ENCODE measurements at regions not wholly inside any gene's neighbourhood (a gene's known extent, or its start where the extent isn't known, plus 50 kb on each side); places are given as distances from the start of the nearest gene placed in this dataset.
"Not testable (repeated sequence)": the region's sequence is repeated elsewhere in the genome, so short reads cannot be mapped to it uniquely, and the experiment has no call there.

DNA sequence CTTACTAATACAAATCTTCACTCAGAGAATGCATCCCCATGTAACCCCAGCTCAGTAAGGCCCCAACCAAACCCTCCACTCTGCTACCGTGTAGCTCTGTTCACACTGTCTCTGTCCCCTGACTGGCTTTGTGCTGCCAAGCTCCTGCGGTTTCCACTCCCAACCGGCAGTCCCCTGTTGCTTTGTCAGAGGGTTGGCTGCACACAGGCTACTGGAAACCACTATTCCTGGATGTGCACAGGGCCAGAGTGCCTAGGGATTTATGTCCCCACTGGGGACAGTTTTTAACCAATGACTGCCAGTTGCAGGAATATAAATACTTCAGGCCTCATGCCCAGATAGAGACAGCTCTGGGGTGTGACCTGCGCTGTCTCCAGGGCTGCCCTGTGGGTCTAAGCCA lies 157.1 kb upstream of the C16orf82 start:
- DNase-seq = no peak

DNA sequence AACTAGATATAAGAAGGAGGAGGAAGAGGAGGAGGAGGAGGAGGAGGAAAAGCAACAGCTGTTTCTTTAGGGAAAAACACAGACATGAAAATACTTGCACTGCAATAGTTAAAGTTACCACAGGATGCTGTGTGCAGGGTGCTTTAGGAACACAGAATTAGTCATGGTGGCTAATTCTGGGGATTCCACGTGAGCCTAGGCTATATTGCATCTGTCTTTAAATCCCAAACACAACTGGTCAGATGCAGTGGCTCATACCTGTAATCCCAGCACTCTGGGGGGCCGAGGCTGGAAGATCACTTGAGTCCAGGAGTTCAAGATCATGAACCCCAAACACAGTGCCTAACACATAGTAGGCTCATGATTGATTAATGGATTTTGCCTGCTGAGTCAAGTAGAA lies 155.3 kb upstream of the C16orf82 start:
- no peak for DNase-seq

DNA sequence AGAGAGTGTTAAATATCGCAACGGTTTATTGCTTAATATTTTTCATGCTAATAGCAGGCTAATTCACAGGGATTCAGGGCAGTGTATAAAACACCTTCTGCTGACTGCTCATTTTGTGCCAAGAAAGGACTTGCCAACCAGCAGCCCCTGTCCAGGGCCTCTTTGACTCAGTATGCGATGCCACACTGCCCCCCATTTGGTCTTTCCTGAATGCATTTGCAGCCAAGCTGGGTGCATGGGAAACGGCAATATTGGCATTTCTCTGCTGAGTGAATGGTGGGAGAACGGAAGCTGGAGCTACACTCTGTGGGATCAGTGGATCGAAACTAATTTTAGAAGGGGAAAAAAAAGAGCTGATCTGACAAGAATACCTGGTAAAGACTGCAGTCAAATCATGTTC lies 152.9 kb upstream of the C16orf82 start:
- no peak for DNase-seq

DNA sequence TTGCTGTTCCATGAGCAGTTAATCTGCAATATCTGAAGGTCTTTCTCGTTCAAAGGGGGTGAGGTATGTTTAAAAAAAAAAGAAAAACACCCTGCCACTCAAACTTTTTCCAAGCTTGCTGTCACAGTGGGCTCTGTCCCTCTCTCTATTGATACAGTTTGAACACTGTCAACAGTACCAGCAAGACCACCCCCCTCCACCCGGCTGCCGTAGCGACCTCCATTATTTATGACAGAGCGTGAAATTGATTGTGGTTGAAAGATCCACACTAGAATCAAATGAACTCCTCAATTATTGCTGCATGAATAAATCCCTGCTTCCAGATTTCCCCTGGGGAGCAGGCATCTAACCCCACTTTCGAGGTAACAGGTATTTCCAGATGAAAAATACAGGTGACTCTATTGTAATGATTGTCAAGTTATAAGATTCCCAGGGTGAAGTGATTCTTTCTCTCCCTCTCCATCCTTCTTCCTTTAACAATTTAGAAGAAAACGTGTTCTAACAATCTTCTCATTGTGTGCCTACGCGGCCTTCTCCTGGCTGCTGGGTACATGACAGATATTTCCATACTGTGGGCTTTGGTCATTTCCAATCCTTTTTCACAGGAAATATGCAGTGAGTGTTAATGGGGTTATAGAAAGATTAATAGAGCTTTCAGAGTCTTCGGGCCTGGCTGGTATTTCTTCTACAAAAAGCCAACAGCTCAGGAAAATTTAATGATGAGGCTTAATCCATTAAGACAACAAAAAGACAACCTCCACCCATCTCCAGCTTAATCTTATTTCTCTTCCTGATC lies 135.7 kb upstream of the C16orf82 start:
- DNase-seq = no peak

DNA sequence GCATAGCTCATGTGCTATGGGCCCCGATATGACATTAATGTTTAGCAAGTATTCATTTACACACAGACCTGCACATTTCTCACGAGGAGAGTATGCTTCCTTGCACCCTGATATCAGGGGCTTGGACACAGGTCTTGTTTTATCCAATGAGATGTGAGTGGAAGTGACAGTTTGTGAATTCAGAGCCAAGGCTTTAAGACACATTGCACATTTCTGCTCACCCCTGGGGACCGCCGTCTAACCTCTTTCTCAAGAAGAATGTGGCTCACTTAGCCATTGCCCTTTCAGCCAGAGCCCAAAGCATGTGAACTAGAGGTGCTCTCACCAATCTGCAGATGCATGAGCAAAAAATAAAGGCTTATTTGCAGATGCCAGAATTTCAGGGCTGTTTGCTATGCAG lies 116.1 kb upstream of the C16orf82 start:
- DNase-seq = no peak

DNA sequence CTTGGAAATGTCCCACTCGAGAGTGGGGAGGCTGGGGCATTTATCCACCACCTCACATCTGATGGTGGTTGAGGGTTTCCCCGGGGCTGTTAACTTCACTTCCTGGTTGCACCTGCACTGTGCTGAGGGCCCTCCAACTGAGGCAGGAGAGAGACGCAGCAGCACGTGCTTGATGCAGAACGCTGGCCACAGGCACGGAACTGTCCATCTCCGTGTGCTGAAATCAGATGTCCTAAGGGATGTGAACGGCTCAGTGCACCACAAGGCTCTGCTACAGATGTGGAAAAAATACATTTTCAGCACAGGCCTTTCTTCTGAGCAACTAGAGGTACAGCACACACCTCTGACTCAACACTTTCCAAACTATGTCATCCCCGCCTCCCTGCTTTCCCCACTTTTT lies 114.8 kb upstream of the C16orf82 start:
- DNase-seq = no peak

DNA sequence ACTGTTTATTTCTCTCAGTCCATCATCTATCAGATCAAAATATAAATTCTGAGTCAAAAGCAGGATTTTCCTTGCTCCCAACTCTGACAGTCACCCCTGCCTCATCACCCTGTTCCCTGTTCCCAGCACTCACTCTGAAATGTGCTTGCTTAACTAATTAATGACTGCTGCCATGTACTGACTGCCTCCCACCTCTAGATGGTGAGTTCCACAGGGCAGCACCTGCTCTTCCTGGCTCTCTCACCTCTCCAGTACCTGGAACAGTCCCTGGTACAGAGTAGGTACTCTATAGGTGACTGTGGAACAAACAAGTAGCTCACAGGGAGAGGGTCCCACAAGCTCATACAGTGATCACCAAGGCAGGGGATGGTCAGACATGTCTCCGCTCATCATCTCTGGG lies 114.3 kb upstream of the C16orf82 start:
- DNase-seq = peak; percentile 3

DNA sequence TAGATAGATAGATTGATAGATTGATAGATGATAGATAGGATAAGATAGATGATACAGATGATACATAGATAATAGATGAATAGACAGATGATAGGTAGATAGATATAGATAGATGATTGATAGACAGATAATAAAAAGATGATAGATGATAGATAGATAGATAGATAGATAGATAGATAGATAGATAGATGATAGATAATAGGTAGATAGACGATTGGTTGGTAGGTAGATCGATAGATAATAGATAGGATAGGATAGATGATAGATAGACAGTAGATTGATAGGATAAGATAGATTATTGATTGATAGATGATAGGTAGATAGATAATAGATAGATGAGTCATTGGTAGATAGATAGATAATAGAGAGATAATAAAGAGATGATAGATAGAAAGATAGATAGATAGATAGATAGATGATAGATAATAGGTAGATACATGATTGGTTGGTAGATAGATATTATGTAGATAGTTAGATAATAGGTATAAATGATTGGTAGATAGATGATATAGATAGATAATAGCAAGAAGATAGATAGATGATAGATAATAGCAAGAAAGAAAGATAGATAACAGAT lies 109.4 kb upstream of the C16orf82 start:
- no peak for DNase-seq

DNA sequence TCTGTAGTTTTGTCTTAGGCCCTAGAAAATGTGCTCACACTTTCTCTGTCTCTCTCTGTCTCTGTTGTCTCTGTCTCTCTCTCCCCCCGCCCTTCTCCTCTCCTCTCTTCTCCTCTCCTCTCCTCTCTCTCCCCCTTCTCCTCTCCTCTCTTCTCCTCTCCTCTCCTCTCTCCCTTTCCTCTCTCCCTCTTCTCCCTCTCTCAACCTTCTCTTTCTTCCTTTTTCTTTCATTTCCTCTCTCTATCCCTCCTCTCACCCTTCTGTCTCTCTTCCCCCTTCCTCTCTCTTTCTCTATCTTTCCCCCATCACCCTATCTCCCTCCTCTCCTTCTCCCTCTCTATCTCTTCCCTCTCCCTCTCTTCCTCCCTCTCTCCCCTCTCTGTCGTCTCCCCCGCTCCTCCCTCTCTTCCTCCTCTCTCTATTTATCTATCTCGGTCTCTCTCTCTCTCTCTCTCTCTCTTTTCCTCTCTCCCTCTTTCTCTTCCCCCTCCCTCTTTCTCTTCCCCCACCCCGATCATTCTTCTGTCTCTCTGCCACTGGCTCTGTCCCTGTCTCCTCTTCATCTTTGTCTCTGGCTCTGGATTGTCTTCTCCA lies 107.2 kb upstream of the C16orf82 start:
- no peak for DNase-seq

DNA sequence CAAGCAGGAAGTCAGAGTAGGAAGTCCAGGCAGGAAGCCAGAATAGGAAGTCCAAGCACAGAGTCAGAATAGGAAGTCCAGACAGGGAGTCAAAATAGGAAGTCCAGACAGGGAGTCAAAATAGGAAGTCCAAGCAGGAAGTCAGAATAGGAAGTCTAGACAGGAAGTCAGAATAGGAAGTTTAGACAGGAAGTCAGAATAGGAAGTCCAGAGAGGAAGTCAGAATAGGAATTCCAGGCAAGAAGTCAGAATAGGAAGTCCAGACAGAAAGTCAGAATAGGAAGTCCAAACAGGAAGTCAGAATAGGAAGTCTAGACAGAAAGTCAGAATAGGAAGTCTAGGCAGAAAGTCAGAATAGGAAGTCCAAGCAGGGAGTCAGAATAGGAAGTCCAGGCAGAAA lies 105.3 kb upstream of the C16orf82 start:
- DNase-seq = no peak

DNA sequence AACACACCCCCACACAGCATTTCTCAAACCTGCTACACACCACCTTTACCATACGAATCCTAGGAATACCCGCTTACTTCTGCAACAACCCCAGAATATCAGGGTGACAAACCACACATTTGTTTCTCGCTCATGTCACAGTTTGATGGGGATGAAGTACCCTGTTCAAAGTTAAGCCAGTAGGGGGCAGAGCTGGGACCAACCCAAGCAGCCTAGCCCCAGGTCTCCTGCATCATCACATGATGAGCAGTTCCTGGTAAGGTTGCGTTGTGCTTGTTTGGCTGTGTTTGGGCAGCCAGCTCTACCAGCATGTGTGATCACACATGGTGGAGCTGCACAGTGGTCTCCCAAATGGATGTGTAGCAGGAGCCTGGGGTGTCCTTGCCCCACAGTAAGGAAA lies 103.6 kb upstream of the C16orf82 start:
- DNase-seq = no peak

DNA sequence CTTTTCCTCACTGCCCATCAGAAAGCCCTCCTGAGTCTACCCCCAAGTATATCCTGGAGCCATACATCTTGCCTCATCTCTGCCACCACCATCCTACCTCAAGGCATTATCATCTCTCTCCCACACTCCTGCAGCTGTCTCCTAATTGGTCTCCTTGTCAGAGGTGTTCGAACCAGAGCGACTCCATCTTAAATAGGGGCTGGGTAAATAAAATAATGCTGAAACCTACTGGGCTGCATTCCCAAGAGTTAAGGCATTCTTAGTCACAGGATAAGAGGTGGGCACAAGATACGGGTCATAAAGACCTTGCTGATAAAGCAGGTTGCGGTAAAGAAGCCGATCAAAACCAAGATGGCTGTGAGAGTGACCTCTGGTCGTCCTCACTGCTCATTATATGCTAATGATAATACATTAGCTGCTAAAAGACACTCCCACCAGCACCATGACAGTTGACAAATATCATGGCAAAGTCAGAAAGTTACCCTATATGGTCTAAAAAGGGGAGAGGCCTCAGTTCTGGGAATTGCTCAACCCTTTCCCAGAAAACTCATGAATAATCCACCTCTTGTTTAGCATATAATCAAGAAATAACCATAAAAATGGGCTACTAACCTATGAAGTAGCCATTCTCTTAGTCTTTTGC lies 97.0 kb upstream of the C16orf82 start:
- no peak for DNase-seq

DNA sequence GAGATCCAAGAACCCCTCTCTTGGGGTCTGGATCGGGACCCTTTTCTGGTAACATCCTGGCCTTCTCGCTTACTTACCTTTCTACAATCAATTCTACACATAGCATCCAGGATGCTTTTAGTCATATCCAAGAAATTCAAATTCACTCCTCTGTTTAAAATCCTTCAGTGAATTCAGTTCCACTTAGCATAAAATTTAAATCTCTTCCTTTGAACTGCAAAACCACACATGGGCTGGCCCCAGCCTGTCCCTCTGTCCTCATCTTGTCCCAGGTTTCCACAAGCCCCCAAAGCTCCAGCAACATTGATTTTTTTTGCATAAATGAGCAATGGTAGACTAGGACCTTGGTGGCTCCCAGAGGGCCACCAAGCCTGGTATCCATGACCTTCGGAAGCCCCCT lies 96.4 kb upstream of the C16orf82 start:
- no peak for DNase-seq

DNA sequence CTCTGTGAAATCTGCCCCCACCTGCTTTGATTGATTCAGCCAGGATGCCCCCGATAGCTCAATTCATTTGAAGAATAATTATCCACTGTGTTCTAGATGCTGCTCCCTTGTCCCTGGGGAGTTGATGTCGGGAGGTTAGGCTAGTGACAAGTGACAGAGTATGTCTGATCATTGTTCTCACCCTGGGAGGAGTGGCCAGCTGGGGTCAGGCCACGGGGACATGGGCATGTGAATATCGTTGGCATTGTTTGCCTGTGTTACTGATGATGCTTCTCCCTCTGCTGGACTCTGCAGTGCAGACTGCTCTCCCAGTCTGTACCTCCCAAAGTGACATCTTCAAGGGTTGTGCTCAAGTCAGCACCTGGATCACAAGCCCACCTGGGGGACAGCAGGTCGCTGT lies 89.9 kb upstream of the C16orf82 start:
- DNase-seq = no peak

DNA sequence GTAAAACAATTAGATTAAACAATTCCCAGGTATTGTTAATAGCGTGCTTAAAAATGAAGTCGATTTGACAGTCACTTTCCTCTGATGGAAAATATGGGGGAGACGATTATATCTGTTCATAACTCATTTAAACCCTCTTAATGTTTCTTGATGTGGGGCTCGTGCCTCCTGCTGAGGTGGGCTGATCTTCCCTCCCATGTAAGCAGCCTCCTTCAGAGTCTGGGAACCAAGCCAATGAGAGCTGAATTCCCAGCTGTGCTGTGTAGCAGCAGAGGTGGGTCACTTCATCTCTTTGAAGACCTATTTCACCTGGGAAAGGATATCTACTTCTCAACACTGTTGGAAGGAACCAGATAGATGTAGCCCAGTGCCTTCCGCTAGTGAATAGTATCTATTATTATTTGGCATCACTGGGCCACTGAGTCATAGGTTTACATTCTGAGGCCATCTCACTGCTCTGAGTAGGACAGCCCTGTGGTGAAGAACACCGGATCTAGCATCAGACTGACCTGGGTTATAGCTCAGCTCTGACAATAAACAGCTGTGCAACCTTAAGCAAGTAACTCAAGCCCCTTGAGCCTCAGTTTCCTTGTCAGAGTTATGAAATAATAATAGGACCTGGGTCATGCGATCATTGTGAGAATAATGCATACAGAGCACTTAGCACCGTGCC lies 85.3 kb upstream of the C16orf82 start:
- peak; percentile 14 for DNase-seq

DNA sequence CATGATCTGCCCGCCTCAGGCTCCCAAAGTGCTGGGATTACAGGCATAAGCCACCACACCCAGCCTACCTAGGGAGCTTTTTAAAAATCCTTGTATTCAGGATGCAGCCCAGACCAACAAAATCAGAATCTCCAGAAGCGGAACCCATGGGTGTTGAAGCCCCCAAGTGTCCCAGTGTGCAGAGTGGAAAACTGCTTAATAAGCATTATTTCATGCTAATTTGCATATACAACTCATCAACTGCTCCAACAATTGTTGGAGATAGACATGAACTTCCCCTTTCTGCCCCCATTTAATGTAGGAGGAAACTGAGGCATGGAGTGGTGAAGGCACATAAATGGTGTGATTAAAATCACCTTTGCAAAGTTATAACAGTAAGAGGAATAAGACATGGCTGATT lies 84.3 kb upstream of the C16orf82 start:
- no peak for DNase-seq

DNA sequence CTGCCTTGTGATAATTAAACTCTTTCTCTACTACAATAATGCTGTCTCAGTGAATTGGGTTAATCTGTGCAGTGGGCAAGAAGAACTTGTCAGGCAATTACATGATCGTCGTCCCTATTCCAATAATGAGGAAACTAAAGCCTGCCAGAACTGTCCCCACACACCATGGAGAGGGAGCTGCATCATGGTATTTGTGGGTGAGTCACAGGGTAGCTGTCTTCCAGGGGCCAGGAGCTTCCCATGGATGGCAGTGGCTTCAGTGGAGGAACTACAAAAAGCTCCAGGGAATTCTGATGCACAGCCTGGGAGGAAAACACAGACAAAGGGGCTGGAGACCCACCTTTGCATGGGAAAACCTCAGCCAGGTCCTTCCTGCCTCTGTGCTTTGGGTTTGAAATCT lies 83.3 kb upstream of the C16orf82 start:
- DNase-seq = no peak

DNA sequence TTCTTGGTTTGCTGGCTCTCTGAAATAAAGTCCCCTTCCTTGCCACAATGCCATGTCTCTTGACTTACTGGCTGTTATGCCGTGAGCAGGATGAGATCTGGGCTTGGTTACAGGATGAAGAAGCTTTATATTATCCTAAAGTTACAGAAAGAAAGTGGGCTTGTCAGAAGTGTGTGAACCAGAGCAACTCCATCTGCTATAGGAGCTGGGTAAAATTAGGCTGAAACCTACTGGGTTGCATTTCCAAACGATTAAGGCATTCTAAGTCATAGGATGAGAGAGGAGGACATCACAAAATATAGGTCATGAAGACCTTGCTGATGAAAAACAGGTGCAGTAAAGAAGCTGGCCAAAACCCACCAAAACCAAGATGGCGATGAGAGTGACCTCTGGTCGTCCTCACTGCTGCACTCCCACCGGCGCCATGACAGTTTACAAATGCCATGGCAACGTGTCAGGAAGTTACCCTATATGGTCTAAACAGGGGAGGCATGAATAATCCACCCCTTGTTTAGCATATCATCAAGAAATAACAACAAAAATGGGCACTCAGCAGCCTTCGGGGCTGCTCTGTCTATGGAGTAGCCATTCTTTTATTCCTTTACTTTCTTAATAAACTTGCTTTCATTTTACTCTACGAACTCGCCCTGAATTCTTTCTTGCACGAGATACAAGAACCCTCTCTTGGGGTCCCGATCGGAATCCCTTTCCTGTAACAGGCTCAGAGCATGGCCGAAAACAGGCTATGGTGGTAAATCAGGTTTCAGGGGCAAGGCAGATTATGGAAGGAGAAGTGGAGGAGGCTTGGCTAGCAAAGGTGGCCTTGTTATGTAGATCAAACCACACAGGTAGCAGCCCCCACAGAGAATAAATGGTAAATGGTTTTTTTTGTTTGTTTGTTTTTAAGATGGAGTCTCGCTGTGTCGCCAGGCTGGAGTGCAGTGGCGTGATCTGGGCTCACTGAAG lies 81.3 kb upstream of the C16orf82 start:
- no peak for DNase-seq

DNA sequence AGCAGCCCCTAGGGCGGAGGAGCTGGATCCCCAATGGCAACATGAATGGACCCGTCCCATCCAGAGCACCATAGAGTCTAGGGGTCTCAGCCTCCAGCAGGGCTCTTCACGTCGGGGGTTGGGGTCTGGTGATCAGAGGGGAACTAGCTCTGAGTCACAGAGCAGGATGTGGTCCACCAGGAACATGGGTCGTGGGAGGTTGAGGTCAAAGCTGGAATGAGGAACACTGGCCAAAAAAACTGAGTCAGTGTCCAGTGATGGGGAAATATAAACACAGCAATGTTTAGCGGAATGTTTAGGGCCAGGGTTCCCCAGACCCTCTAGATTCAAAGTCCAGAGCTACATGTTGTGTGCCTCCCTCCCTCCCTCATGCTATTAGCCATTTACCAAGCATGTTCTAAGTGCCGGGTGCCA lies 79.1 kb upstream of the C16orf82 start:
- DNase-seq = no peak

DNA sequence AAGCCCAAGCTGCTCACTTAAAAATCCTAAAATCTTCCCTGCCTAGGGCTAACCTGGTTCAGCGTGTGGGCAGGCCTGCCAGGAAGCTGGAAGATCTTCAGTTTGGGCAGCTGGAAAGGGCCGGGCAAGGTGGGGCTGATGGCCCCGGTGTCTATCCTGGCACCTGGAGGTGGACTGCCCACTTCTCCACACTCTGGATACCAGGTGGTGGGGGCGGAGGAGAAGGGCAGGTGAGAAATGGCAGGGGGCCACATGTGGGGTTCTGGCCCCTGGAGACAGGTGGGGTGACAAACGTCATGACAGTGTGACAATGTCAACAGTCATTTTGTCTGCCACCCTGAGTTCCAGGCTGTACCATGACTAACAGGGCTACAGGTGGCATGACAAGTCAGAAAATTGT lies 78.5 kb upstream of the C16orf82 start:
- DNase-seq = no peak

DNA sequence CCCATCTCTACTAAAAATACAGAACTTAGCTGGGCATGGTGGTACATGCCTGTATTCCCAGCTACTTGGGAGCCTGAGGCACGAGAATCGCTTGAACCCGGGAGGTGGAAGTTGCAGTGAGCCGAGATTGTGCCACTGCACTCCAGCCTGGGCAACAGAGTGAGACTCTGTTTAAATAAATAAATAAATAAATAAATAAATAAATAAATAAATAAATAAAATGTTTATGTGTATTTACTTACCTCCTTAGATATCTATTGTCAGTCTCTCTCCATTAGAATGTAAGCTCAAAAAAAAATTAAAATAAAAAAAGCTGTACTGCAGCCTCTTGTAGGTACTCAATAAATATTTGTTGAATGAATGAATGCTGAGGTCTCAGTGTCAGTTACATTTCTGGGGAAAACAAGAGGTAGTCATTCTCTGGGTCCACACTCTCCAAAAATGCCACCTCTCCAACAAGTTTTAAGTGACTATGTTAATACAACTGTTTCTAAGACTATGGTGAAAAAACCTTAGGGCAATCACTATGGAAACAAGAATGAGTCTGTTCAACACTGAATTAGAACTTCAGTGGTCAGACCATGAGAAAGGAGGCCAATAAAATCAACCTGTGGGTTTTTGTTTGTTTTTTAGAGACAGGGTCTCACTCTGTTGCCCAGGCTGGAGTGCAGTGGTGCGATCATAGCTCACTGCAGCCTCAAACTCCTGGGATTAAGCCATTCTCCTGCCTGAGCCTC lies 76.2 kb upstream of the C16orf82 start:
- not testable (repeated sequence) for DNase-seq

All from NCI-H1105 (cell line).